NCI-H2171 (cell line): ENCODE measurements at regions not wholly inside any gene's neighbourhood (a gene's known extent, or its start where the extent isn't known, plus 50 kb on each side); places are given as distances from the start of the nearest gene placed in this dataset.
"Not testable (repeated sequence)": the region's sequence is repeated elsewhere in the genome, so short reads cannot be mapped to it uniquely, and the experiment has no call there.

ENCODE experiments used
- DNase-seq: peaks from one replicate; lab custom pipeline; 2025; lab: John Stamatoyannopoulos, UW

DNA sequence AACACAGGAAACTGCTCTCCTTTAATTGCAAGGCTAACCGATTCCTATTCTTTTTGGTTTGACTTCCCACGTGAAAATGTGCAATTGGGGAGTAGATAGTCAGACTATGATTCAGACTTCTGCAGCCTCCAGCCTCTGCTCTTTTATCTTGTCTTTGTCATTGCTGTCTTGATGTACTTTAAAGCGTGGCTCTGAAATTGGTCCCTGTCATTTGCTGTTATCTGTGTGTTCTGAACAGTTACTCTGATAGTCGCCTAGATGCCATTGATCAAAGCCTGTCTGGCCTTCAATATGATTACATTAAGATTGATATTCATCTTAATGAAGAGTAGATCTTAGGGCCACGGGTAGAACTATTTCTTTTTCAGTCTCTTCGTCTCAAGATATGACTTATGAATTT lies 799.2 kb downstream of the REEP3 start:
- DNase-seq: no peak

DNA sequence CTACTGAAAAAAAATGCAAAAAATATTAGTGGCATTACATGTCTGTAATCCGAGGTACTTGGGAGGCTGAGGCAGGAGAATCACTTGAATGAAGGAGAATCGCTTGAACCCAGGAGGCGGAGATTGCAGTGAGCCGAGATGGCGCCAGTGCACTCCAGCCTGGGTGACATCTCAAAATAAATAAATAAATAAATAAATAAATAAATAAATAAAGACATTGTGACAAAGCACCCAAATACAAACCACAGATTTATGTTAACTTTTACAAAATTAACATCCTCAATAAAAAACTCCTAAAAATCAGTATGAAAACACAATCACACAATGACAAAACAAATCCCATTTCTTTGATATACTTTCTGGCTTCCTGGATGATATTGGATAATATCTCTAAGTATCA lies 808.3 kb downstream of the REEP3 start:
- DNase-seq: no peak

DNA sequence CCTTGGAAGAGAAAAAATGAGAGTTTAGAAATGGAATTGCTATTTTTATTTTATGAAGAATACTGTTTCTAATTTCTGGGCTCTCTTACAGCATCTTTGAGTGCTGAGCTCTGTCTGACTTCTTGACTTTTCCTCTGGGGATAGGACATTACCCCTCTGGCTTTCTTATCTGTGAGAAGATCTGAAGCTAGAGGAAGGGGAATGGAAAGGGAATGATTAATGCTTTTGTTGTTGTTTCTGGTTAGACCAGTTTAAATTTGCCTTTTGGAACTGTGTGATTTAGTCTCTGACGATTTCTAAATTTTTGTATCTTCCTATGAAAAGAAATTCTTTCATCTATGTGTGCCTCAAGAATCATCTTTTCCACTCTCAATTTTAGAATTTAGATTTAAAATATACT lies 811.4 kb downstream of the REEP3 start:
- DNase-seq: no peak

DNA sequence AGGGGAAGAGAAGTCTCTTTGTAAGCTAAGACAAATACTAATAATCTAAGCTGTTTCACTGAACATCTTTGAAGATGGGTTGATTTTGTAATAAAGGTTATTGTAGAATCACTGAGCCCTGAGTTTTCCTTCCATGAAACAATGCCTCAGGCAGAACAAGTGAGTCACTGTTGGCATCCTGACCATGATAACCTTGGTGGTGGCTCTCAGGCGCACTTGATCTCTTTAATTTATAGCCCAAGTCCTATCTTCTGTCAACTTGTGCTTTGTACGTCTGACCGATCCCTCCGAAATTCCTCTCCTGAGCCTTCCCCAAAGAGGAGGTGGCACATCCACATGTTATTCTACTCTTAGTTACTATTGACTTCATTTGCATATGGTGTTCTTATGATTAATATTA lies 812.9 kb downstream of the REEP3 start:
- no peak for DNase-seq

DNA sequence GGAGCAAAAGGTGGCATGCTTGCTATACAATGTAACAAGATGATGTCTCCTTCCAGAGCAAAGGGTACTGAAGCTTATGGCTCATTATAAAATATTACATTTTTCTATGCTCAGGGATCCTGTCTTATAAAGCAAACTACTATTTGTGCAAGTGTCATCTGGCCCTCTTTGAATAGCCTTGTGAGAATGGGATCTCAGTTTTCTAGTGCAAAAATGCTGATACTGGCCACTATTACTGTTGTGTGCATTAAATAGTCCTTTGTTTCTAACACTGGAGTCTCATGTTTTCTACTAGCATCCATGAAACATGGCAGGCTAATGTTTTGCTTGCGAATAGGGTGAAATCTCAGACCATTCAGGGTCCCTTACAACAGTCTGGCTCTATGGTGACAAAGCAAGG lies 823.0 kb downstream of the REEP3 start:
- no peak for DNase-seq

DNA sequence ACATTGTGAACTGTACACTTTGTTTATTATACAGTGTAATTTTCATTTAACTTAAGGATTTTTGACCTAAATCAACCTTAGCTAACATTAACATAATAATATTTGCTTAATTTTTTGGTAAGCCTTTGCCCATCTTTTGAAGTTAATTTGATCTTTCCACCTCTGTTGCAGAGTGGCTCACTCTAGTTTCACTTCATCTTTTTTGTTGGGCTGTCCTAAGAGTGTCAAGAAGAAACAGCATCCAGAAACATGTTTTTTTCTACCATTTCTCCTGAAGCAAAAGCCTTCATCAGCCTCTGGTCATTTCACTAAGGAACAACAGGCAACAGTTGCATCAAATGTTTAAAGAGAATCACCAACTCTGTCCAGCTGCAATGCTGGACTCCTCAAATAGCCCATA lies 824.7 kb downstream of the REEP3 start:
- DNase-seq: no peak

DNA sequence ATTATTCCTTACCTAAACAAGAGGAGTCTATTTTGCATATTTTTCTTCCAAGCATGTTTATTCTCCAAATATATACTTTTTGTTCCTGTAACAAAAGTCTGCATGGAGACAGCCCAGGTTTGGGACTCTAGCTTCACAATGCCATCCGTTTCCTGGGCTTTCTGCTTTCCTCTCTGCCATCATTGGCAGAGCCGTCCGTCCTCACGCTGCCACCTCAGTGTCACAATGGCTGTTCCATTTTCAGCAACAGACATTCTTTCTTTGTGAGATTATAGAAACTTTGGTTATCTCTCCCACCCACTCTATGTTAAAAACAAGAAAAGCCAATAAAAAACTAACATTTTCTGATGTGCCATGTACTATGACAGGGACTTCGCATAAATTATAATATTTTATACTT lies 825.2 kb downstream of the REEP3 start:
- DNase-seq: no peak

DNA sequence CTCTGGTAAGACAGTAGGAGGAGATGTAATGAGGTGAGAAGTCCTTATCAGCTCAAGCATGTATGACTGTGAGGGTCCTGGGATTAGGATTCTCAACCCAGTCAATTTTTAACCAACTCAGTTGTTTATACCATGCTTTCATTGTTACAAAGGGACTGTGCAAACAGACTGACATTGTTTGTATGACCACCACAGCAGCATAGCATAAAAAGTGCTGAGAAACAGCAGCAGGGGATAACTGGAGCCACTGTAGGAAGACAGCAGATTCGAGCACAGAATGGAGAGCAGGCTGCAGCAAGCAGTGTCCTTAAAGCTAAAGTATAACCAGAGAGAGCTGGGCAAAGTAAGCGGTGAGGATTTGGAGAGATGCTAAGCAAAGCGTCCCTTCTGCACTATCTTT lies 829.5 kb downstream of the REEP3 start:
- no peak for DNase-seq

DNA sequence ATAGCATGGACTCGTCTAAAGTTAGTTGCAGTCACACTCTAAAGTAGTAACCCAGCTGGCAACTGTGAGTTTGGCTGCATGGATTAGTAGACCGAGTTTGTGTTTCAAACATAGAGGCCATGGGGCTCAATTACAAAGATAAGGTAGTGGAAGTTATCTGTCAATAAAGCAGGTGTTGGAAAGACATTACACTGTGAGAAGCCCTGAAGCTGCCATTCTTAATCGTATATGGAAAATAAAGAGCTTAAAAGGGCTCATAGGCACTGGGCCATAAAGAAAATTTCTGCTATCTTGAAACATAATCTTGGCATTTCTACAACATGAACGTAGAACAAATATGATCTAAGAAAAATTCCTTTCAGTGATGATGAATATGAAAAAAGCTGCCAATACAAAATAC lies 837.7 kb downstream of the REEP3 start:
- no peak for DNase-seq

DNA sequence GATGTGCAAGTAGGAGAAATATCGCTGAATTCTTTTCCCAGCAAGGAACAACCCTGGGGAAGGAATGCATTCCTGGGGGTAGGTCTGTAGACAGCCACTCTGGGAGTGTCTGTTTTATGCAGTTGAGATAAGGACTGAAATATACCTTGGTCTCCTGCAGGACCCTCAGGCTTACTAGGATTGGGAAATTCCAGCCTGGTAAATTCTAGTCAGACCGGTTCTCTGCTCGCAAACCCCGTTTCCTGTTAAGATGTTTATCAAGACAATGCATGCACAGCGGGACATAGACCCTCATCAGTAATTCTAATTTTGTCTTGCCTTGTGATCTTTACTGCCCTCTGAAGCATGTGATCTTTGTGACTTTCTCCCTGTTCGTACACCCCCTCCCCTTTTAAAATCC lies 839.0 kb downstream of the REEP3 start:
- DNase-seq: not testable (repeated sequence)

DNA sequence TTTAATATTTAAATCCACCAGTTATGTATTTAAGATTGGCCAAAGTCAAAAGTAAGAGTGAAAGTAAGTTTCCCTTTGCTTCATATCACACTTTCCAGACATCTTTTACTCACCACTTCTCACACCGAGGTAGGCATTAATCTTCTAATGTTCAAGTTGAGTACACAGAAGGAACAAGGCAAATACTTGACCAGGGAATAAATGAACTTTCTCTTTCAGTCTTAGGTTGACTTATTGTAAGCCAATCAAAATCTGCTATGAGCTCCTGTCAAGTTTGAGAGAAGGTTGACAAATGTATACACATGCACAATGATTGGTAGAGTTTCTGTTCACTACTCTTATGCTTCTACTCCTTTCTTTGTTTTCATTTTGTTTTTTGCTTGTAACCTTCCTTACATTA lies 842.5 kb downstream of the REEP3 start:
- no peak for DNase-seq

DNA sequence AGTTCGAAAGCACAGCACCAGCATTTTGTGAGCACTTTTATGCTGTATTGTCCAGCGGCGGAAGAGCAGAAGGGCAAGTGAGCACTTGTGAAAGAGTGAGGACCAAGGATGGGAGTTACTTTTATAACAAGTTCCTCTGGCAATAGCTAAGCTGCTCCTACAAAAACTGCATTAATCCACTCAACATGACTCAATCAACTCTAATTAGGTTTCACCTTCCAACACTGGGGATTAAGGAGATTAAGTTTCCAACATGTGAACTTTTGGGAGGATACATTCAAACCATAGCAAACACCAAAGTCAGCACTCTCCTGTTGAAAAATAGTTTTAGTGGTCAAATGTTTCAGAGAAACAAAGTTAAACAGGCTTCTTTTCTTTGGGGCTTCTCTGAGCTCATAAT lies 844.5 kb downstream of the REEP3 start:
- DNase-seq: no peak

DNA sequence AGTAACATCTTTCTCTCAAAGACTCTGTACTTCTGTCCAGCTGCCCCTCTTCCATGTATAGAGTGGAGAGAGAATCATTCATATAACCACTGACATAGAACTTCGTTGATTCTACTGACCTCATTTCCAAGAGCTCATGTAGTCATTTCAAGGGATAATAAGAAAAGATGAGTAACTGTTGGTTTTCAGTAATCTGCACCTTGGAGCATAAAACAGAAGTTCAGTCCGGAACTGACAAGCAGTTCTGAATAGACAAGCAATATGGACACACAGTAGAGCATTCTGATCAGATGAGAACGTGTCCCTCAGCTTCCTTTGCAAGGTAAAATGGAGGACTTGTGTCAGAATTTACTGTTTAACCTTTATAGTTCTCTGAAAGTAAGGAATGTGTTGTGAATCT lies 847.1 kb downstream of the REEP3 start:
- DNase-seq: no peak

DNA sequence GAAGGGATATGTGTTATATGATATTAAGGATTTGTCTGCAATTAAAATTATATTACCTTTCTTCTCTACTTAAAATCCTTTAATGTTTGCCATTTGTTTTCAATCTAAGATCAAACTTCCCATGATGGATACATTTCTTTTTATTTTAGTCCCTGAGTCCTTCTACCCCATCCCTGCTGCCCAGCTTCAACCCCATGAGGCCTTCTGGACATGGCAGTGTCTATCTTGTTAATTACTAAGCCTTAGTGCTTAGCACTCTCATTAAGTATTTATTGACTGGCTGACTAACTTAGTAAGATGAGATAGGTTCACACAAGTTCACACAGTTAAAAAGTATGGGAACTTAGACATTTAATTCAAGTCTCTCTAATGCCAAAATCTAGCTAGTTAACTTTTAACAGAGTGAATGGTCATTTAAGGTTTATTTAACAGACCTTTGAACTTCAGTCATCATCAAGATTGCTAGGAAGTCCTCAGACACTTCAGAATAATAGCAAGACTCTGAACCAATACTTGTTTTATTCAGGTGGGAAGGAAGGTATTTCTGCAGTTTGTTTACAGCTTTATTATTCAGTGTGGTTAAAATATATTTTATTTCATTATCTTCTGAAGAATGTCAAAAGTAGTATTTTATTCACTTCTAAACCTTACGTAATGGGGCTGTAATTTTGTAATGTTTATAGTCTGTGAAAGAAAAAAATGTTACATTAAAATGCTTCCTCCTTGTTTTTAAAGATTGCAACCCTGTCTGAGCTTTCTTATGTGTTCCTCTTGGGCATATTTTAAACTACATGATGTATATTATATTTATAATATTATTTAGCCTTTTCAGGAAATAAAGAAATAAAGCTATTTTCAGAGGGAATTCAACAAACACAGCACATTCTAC lies 848.9 kb downstream of the REEP3 start:
- no peak for DNase-seq

DNA sequence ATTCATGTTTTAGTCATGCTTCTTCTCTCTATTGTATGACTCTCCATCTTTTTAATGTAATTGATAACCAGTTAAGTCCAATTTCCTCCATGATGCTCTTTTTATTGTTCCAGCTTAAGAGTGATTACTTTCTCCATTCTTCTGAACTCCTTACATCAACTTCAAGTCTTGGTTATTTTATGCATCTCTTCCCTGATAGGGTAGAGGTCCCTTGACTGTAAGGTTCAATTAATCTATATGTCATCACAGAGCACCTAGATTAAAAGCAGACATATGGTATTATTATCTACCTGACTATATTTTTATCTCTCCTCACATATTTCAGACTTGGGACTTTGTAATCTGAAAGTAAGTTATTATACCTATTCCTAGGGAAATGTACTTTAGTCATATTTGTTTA lies 853.1 kb downstream of the REEP3 start:
- DNase-seq: no peak

DNA sequence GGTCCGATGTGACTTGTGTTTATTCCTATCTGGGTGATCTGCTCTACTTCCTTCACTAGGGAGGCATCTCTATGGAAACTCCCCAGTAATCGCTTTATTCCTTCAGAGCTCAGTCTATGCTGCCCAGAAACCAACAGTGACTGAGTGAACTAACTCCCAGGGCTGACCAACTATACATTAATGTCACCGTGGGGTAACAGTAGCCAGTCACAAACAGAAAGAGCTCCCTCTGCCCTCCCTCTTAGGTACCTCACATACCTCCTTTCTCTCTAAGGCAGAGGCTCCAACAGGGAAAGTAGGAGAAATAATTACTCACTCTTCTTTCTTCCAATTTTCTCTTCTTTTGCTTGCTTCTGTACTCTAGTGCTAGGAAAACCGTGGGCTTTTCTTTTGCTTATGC lies 855.0 kb downstream of the REEP3 start:
- no peak for DNase-seq

DNA sequence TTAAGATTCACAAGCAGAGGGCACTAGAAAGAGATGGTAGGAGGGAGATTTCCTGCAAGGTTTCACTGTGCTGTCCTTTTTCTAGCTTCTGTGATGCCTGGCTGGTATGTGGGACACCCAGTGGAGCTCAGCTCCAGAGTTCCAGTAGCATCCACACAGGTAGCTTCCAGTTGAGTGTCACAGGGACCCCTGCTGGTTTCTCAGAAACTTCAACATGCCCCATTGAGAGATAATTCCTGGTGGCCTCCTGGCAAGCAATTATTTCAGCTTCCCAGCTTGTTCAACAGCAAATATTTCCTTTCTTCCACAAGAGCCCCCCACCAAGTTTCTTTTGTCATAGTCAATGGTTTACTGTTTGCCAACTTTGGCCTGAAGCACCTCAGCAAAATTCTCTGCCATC lies 858.7 kb downstream of the REEP3 start:
- no peak for DNase-seq

DNA sequence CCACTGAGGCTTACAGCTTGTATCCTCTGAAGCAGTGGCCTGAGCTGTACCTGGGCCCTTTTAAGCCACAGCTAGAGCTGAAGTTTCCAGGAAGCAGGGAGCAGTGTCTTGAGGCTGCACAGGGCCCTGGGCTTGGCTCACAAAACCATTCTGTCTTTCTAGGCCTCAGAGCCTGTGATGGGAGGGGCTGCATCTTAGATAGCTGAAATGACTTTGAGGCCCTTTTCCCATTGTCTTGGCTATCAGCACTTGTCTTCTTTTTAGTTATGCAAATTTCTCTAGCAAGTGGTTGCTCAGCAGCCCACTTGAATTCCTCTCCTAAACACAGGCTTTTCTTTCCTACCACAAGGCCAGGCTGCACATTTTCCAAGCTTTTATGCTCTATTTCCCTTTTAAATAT lies 864.2 kb downstream of the REEP3 start:
- DNase-seq: no peak

DNA sequence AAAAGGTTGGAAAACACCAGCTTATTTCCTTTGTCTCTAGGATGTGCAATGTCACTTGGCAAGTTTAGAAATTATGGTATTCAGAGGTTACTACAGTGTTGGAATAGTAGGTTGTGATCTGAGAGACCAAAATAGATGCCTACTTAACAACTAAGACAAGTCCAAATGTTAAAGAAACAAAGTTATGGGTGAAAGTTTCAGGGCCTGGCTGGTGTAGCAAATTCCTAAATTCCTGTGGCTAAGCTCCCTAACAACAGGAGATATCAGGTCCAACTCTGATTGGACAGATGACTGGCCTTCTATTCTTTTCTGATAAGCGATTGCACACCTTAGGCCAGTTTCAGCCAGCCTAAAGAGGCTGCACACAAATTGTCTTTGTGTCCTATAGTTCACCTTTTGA lies 873.5 kb downstream of the REEP3 start:
- no peak for DNase-seq

DNA sequence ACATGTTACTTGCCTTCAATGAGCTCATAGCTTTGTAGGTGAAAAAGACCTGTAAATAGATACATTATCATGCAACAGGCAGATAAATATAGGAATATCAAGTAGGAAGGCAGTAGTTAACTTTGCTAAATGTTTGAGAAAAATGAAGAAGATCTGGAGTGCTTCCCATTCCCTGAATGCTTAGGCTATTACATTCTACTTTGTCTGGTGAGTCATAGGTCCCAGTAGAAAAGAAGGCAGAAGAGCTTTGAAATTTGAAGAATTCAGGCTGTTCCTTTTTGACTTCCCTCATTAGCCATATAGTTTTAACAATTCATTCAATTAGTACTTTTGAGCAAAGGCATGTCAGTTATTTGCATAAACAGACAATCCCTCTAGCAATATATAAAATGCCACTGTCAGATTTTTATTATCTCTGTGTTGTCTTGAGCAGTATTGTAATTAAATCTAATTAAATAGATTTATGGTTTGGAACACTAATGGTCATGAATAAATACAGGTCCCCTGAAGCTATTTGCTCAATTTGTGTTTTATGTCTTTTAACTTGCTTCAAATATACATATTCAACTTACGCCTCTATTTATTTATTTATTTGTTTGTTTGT lies 875.0 kb downstream of the REEP3 start:
- DNase-seq: no peak

DNA sequence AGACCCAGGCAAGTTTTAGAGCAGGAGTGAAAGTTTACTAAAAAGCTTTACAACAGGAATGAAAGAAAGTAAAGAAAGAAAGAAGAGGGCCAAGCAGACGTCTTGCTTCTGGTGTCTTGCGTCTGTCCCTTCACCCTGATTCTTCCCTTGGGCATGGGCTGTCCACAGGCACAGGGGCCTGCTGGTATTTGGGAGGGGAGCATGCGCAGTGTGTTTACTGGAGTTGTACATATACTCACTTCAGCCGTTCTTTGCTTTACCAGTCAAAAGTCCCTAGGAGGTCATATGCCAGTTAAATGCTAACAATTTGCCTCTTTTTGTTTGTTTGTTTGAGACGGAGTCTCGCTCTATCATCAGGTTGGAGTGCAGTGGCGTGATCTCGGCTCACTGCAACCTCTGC lies 875.9 kb downstream of the REEP3 start:
- no peak for DNase-seq

DNA sequence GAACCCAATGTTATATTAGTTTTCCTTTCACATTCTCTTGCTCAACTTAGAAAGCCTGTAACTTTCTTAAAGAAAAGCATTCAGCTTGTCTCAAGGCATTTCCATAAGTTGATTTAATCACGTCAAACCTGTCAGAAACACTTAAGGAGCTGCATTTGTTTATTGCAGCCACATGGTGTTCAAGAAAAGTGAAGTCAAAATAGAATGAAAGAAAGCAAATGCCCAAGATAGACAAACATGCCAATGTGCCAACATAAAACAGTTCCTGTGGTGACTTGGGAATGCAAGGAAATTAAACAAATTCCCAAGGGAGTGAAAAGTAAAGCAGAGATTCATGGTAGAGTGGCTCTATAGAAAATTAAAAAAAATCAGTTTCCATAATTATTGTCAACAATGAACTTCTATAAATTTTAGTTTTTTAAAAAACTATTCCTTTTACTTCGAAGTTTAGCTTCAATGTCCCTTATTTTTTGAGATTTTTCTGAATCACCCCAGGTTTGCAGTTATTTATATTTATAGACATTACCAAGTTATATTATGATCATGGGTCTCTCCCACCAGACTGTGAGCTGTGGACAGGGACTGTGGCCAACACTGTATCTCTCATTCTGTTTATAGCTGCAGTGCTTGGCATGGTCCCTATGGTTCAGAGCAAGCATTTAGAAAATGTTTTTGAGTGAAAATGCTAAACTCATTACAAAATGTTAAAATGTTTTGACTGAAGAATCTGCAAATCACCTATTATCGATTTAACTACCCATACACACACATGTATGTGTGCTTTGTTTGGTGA lies 887.4 kb downstream of the REEP3 start:
- no peak for DNase-seq

DNA sequence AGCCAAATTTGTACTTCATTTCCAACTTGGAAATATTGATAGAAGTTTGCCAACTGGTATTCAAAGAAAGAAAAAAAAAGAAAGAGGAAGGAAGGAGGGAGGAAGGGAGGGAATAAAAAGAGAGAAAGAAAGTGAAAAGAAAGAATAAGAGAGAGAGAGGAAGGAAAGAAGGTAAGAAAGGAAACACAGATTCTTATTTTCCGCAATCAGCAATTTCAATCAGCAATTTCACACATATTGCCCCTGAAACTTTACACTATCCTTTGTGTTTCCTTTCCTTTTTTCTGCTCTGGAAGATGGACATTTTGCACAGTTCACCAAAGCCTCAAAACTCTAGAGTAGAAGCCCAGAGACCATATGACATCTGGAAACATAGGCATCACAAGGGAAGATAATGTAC lies 888.1 kb downstream of the REEP3 start:
- DNase-seq: no peak
